ENCODE measurements at regions not wholly inside any gene's neighbourhood (a gene's known extent, or its start where the extent isn't known, plus 50 kb on each side); places are given as distances from the start of the nearest gene placed in this dataset.

DNA sequence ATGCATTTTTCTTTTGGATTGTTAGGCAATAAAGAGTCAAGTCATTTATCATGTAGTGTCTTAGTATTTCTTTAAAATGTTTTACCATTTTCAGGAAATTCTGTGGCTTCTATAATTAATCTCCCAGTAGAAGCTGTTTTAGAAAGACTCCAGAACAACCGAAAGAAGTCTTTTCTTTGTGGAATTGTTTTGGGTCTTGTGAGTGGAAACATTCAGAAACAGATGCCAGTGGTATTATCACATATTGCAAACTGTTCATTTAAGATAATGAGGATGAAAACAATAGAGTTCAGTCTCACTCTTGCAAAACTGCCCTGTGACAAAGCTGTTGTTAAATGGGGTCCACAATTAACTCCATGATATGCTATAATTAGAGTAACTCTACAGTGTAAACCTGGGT lies 211.2 kb upstream of the KIT start:
- H3K9ac ChIP-seq (replicated peaks in 1 of 4; ENCODE audit: extremely low read depth in 1 of 4, low read depth in 3 of 4, low read length in 3 of 4), result no peak overlapping the region
- H2AK5ac ChIP-seq (ENCODE audit: low read depth, low read length), result no peak overlapping the region
- H3K23me2 ChIP-seq (ENCODE audit: low read depth, low read length), result no peaks in the 10 kb centered on the region
- no peaks in the 10 kb centered on the region for H3K79me1 ChIP-seq (ENCODE audit: low read depth, low read length)
- no peak overlapping the region for H2BK120ac ChIP-seq (replicated peaks; ENCODE audit: low read depth, low read length)
- no peak overlapping the region for H4K5ac ChIP-seq (ENCODE audit: insufficient read length, low read depth, low read length)
- H3K36me3 ChIP-seq (ENCODE audit: control insufficient read depth in 2 of 4, insufficient read depth in 4 of 4, low read length in 3 of 4), result no peaks in the 10 kb centered on the region
- no peak overlapping the region for H3K23ac ChIP-seq (ENCODE audit: insufficient read length)
- no peak overlapping the region for H3K4me2 ChIP-seq (ENCODE audit: insufficient read depth in 1 of 2, low read depth in 2 of 2, low read length in 2 of 2)
- no peaks in the 10 kb centered on the region for H4K20me1 ChIP-seq (replicated peaks in 1 of 2; ENCODE audit: control insufficient read depth in 1 of 2, insufficient read depth in 2 of 2, low read length in 2 of 2)
- H4K8ac ChIP-seq (ENCODE audit: extremely low read depth, insufficient read depth, low read length), result no peak overlapping the region
- no peak overlapping the region for H3K14ac ChIP-seq (ENCODE audit: insufficient read length)
- no peak for DNase-seq (ENCODE audit: low read depth in 1 of 2, low spot score in 2 of 2)
- peaks cover 5 to 9% of the 10 kb centered on the region in 2 experiments; a peak in 2 of 4 replicates for H3K9me3 ChIP-seq (ENCODE audit: insufficient read depth in 2 of 2, low read depth in 1 of 2, low read length in 1 of 2)
- no peaks in the 10 kb centered on the region for H3K4me1 ChIP-seq (replicated peaks in 1 of 4; ENCODE audit: control insufficient read depth in 3 of 4, insufficient read depth in 4 of 4, low read length in 3 of 4)
- peaks cover 0 to 1% (median 0%) of the 10 kb centered on the region in 4 experiments; a peak in 1 of 7 replicates for H3K27me3 ChIP-seq (replicated peaks in 1 of 4; ENCODE audit: control insufficient read depth in 3 of 4, extremely low read depth in 1 of 4, insufficient read depth in 3 of 4, low read length in 3 of 4)
- H2BK15ac ChIP-seq (ENCODE audit: low read length), result no peak overlapping the region
- no peak overlapping the region for H2AFZ ChIP-seq (ENCODE audit: low read length)
- H2BK20ac ChIP-seq (ENCODE audit: low read length), result no peak overlapping the region
- no peak overlapping the region for H3K4ac ChIP-seq (replicated peaks; ENCODE audit: insufficient read length, low read depth, low read length)
- H3K18ac ChIP-seq (ENCODE audit: extremely low read depth, low read length), result no peak overlapping the region
- no peak overlapping the region for H2BK5ac ChIP-seq (ENCODE audit: low read depth, low read length)
- H3K79me2 ChIP-seq (ENCODE audit: control insufficient read depth in 1 of 2, insufficient read depth in 2 of 2, low read length in 2 of 2), result no peaks in the 10 kb centered on the region
- 91% methylated on average over 1 of the region's 1 CpG; no CpG with 5 or more reads in 1 of the 2 experiments for WGBS, 2 experiments (ENCODE audit: extremely low coverage in 1 of 2, insufficient coverage in 1 of 2, insufficient read length in 1 of 2, insufficient replicate concordance in 2 of 2, low coverage in 1 of 2, low lambda C conversion rate in 2 of 2, missing lambda C conversion rate in 1 of 2)
- H2BK12ac ChIP-seq (ENCODE audit: low read depth, low read length), result no peak overlapping the region
- H3K56ac ChIP-seq (replicated peaks; ENCODE audit: insufficient read length, low read depth, low read length), result no peak overlapping the region
- H4K91ac ChIP-seq (replicated peaks; ENCODE audit: insufficient read length, low read length), result no peak overlapping the region
- no peak for FAIRE-seq
- no peak overlapping the region for H3K27ac ChIP-seq (ENCODE audit: low read depth, low read length)
- ChIA-PET POLR2A (ENCODE audit: partially characterized antibody) (no interaction called here), CTCF (ENCODE audit: partially characterized antibody) (interaction anchor here (1.3 to 2.5 kb wide), 2 partner anchors 8 to 13 kb away, joined by 3 to 7 read pairs; no protein-coding TSS in a partner anchor)
- no peak overlapping the region for H3K4me3 ChIP-seq (ENCODE audit: extremely low read depth in 1 of 4, insufficient read depth in 2 of 4, low read depth in 3 of 4, low read length in 4 of 4)
- no peak for TF ChIP-seq SUZ12 (IDR thresholded peaks at IDR 0.05; ENCODE audit: low read length)
- no peak for TF ChIP-seq HDAC6 (IDR thresholded peaks at IDR 0.05; ENCODE audit: low read depth, low read length)
- no peak for TF ChIP-seq ZNF274 (IDR thresholded peaks at IDR 0.05; ENCODE audit: borderline replicate concordance, extremely low read depth, low read length)
- no peak for TF ChIP-seq NANOG (IDR thresholded peaks at IDR 0.05; ENCODE audit: insufficient read depth, low read depth, low read length, poor library complexity, severe bottlenecking)
- TF ChIP-seq HDAC2 (IDR thresholded peaks at IDR 0.05; ENCODE audit: borderline replicate concordance in 1 of 2, low read depth in 2 of 2, low read length in 2 of 2), result no peak
- TF ChIP-seq BCL11A (IDR thresholded peaks at IDR 0.05; ENCODE audit: low read depth in 2 of 2, low read length in 2 of 2), result no peak
- TF ChIP-seq TEAD4 (IDR thresholded peaks at IDR 0.05; ENCODE audit: low read depth, low read length), result no peak
- TF ChIP-seq EP300 (IDR thresholded peaks at IDR 0.05; ENCODE audit: borderline replicate concordance in 1 of 2, low read depth in 2 of 2, low read length in 2 of 2), result no peak
- no peak for TF ChIP-seq KDM4A (IDR thresholded peaks at IDR 0.05; ENCODE audit: low read depth, low read length, severe bottlenecking)
- TF ChIP-seq TAF7 (optimal IDR thresholded peaks at IDR 0.05; ENCODE audit: borderline replicate concordance, low read depth, low read length), result no peak
